ENCODE measurements at regions not wholly inside any gene's neighbourhood (a gene's known extent, or its start where the extent isn't known, plus 50 kb on each side); places are given as distances from the start of the nearest gene placed in this dataset.

DNA sequence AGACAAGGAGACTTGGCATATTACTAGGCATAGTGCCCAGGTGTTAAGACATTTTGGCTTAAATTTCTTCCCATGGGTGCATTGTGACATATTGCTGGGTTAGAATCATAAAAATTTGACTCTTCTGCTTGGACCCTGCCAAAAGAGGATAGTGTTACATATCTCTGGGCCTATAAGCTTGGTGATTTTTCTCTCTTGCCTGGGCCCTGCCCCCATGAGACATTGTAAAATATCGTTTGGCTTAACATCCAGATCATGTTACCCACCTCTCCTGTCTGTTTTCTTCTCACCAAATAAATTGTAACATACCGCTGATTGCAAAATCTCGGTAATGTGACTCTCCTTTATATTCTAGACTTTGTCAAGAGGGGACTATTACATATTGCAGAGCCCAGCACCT, 836.4 kb upstream of the TSPY4 start:
- H3K27ac ChIP-seq, result no peak overlapping the region
- TF ChIP-seq ZFX (IDR thresholded peaks at IDR 0.05; ENCODE audit: borderline replicate concordance), result no peak
- TF ChIP-seq, protein P1, sequence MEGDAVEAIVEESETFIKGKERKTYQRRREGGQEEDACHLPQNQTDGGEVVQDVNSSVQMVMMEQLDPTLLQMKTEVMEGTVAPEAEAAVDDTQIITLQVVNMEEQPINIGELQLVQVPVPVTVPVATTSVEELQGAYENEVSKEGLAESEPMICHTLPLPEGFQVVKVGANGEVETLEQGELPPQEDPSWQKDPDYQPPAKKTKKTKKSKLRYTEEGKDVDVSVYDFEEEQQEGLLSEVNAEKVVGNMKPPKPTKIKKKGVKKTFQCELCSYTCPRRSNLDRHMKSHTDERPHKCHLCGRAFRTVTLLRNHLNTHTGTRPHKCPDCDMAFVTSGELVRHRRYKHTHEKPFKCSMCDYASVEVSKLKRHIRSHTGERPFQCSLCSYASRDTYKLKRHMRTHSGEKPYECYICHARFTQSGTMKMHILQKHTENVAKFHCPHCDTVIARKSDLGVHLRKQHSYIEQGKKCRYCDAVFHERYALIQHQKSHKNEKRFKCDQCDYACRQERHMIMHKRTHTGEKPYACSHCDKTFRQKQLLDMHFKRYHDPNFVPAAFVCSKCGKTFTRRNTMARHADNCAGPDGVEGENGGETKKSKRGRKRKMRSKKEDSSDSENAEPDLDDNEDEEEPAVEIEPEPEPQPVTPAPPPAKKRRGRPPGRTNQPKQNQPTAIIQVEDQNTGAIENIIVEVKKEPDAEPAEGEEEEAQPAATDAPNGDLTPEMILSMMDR (IDR thresholded peaks at IDR 0.05), result no peak

DNA sequence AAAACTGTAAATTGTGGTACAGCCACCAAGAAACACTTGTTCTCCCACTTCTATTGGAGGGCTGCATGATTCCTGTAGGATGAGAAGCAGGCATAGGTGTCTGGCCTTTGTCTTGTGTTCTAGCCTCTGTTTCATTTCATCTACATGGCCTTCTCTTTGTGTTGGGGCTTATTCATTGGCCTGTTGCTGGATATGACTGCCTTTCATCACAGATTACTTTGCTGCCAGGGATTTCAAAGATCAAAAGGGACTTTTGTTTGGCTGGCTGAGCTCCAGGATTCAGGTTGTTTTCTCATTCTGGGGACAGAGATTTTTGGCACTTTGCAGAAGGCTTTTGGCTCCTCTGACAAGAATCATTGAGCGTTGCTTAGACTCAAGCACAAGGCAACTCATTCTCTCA, 803.8 kb upstream of the TSPY4 start:
- TF ChIP-seq, protein P1 (IDR thresholded peaks at IDR 0.05), result no peak
- no peak for TF ChIP-seq ZFX (IDR thresholded peaks at IDR 0.05; ENCODE audit: borderline replicate concordance)
- no peak overlapping the region for H3K27ac ChIP-seq

DNA sequence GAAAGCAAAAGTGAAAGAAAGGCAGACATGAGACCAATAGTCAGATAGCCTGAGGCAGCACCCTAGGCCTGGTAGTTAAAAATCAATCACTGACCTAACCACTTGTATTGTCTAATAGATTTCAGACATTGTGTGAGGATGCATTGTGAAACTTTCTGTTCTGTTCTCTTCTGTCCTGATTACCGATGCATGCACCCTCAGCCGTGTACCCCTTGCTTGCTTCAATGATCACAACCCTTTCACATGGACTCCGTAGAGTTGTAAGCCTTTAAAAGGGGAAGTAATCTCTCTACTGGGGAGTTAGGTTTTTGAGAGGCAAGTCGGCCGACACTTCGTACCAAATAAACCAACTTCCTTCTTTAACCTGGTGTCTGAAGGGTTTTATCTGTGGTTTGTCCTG, 801.6 kb upstream of the TSPY4 start:
- no peak for TF ChIP-seq ZFX (IDR thresholded peaks at IDR 0.05; ENCODE audit: borderline replicate concordance)
- no peak overlapping the region for H3K27ac ChIP-seq

DNA sequence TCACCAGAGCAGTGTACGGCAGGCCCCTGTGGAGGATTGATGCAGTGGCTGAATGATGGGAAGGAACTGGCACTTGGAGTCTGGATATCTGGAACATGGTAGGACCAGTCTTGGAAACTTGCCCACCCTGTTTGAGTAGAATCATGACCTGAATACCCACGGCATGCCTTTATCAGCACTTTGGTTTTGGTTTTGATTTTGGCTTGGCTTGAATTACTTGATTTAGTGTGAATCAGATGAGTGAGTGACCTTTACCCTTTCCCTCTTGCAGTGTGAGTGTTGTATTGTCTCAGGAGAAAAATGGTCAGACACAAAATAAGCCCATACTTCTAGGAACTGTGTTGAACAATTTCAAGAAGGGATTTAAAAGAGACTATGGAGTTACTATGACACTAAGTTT, 801.0 kb upstream of the TSPY4 start:
- H3K27ac ChIP-seq, result no peak overlapping the region
- TF ChIP-seq, protein P1 (IDR thresholded peaks at IDR 0.05), result no peak
- no peak for TF ChIP-seq ZFX (IDR thresholded peaks at IDR 0.05; ENCODE audit: borderline replicate concordance)

DNA sequence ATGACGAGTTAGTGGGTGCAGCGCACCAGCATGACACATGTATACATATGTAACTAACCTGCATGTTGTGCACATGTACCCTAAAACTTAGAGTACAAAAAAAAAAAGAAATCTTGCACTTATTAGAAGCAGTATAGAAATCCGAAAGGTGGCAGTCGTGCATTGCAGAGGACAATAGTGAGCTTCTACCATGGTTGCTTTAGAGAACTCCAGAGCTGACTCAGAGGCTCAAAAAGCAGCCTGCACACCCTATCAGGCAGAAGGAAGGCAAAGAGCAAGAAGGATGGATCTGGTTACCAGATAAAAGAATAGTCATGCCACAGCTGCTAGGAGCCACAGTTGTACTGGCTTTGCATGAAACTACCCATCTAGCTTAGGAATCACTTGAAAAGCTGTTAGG, 796.0 kb upstream of the TSPY4 start:
- TF ChIP-seq, protein P1 (IDR thresholded peaks at IDR 0.05), result no peak
- no peak for TF ChIP-seq ZFX (IDR thresholded peaks at IDR 0.05; ENCODE audit: borderline replicate concordance)
- H3K27ac ChIP-seq, result no peak overlapping the region

DNA sequence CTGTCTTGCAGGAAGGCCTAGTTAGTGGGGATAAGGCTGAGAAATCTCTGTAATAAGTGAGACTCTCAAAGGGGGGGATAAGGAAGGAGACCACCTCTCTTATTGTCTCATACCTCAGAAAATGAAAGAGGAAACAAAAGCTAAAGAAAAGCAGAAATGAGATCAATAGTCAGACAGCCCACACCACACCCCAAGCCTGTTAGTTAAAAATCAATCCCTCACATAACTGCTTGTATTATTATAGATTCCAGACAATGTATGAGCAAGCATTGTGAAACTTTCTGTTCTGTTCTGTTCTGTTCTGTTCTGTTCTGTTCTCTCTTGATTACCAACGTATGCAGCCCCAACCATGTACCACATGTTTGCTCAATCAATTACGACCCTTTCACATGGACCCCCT, 792.5 kb upstream of the TSPY4 start:
- no peak for TF ChIP-seq ZFX (IDR thresholded peaks at IDR 0.05; ENCODE audit: borderline replicate concordance)
- TF ChIP-seq, protein P1 (IDR thresholded peaks at IDR 0.05), result no peak
- H3K27ac ChIP-seq, result no peak overlapping the region

DNA sequence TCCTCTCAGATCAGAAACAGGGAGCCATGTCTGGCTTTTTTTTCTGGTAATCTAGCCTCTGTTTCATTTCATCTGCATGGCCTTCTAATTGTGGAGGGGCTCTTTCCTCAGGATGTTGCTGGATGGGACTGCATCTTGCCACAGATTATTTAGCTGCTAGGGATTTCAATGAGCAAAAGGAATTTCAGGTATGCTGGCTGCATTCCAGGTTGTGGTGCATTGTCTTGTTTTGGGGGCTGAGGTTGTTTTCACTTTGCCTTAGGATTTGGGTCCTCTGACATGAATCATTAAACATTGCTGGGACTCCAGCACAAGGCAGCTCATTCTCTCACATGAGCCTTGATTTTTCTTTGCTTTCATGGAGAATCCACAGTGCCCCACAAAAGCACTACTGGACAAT, 789.3 kb upstream of the TSPY4 start:
- TF ChIP-seq, protein P1 (IDR thresholded peaks at IDR 0.05), result no peak
- no peak for TF ChIP-seq ZFX (IDR thresholded peaks at IDR 0.05; ENCODE audit: borderline replicate concordance)
- no peak overlapping the region for H3K27ac ChIP-seq

DNA sequence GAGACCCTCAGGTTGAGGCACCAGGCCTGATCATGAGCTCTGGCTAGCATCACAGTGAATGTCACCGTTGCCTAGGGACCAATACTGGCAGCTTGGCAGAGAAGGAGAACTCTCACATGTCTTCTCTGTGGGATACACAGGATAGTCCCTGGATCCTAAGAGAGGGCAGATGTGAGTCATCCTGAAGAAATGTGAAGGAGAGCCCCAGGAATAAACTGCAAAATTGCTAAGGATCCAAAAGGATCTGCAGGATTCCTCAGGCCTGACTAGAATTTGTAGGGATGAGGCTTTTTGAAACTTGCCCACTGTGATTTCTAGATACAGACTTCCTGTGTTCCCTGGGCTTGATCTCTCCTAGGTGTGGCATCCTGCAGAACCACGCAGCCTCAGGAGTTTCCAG, 785.9 kb upstream of the TSPY4 start:
- TF ChIP-seq, protein P1 (IDR thresholded peaks at IDR 0.05), result no peak
- no peak for TF ChIP-seq ZFX (IDR thresholded peaks at IDR 0.05; ENCODE audit: borderline replicate concordance)

More for the DNA sequence above, 785.9 kb upstream of the TSPY4 start:
- no peak overlapping the region for H3K27ac ChIP-seq

Measured in 22Rv1 (cell line).